Astrocyte (in vitro differentiated cells and primary cell): ENCODE measurements at regions not wholly inside any gene's neighbourhood (a gene's known extent, or its start where the extent isn't known, plus 50 kb on each side); places are given as distances from the start of the nearest gene placed in this dataset.

Experiments used
- EZH2 ChIP-seq: IDR thresholded peaks from 2 replicates; pipeline ENCODE4 v1.6.1; 2012; ENCODE audit warnings: mild to moderate bottlenecking, low read length, inconsistent platforms; ENCODE audit not compliant: insufficient read depth
- TF ChIP-seq, protein P1 (sequence below): IDR thresholded peaks from 2 replicates; pipeline ENCODE4 v1.5.1; 2011; ENCODE audit warnings: low read depth, mild to moderate bottlenecking, inconsistent platforms, low read length, moderate library complexity; ENCODE audit not compliant: insufficient read depth

DNA sequence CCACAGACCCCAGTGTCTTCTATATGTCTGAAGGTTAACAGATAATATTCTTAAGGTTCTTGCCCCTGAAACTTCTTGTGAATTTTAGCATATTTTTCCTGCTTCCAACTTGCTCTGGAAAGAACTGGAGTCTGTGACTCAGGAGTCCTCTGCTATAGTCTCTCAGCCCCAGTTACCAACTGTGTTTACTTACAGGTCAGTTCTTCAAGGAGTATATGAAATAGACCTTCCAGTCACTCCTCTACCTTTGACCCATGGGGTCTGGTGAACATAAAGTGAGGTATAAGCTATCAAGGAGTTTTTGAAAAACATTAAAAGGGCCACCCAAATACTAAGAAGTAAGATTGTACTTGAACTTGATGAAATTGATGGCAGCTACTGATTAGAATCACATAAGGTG is 139.2 kb upstream of the ROPN1 start:
- TF ChIP-seq, protein P1, sequence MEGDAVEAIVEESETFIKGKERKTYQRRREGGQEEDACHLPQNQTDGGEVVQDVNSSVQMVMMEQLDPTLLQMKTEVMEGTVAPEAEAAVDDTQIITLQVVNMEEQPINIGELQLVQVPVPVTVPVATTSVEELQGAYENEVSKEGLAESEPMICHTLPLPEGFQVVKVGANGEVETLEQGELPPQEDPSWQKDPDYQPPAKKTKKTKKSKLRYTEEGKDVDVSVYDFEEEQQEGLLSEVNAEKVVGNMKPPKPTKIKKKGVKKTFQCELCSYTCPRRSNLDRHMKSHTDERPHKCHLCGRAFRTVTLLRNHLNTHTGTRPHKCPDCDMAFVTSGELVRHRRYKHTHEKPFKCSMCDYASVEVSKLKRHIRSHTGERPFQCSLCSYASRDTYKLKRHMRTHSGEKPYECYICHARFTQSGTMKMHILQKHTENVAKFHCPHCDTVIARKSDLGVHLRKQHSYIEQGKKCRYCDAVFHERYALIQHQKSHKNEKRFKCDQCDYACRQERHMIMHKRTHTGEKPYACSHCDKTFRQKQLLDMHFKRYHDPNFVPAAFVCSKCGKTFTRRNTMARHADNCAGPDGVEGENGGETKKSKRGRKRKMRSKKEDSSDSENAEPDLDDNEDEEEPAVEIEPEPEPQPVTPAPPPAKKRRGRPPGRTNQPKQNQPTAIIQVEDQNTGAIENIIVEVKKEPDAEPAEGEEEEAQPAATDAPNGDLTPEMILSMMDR, result no peak
- TF ChIP-seq EZH2, result no peak
